ENCODE measurements at regions not wholly inside any gene's neighbourhood (a gene's known extent, or its start where the extent isn't known, plus 50 kb on each side); places are given as distances from the start of the nearest gene placed in this dataset.

DNA sequence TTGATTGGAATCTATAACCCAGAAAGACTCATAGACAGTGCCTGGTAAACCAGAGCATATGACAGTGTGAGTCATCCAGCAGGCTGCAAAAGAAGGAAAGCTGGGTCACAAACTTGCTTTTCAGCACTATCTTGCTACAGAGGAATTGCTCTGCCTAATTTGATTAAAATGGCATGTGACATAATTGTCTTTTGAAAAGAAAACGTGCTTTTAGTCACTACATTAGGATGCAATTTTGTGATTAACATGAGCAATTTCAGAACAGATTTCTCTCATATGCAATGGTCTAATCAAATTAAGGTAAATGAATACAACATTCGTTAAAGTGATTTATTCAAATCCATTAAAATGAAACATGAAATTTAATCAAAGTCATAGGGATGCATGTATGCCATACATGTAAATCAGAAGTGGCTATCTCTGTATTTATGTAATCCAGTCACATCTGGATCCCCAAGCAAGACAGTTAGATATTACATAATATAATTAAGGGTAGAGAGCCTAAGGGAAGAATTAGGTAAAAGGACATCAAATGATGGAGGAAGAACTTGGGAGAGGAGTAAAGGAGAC lies 400.0 kb upstream of the HTR1E start:
- TF ChIP-seq YY1 (IDR thresholded peaks at IDR 0.05; ENCODE audit: insufficient read depth, insufficient read length) = no peak
- TF ChIP-seq ZNF274 (IDR thresholded peaks at IDR 0.05; ENCODE audit: low read depth, low read length) = no peak
- TF ChIP-seq SUZ12 (IDR thresholded peaks at IDR 0.05; ENCODE audit: extremely low read depth, insufficient read depth, insufficient read length) = no peak

Data from NT2/D1 (cell line).